ENCODE measurements at regions not wholly inside any gene's neighbourhood (a gene's known extent, or its start where the extent isn't known, plus 50 kb on each side); places are given as distances from the start of the nearest gene placed in this dataset.

DNA sequence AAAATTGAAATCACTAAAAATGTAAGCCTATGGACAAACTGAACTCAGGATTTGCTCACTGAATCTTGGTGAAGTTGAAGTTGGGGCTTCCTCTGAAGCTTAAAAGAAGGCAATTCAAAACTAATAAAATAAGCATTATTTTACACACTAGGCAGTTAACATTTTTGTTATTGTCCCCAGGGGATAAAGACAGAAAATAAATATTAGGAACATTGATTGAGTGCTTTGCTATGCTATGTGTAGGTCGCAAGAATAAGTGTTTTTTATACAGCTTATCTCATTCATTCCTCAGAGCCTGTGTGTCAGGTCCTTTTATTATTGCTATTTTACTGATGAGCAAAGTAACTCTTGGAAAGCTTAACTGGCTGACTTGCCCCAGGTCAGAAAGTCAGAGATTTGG lies 82.2 kb downstream of the ZNF608 start:
- TF ChIP-seq, protein P1, sequence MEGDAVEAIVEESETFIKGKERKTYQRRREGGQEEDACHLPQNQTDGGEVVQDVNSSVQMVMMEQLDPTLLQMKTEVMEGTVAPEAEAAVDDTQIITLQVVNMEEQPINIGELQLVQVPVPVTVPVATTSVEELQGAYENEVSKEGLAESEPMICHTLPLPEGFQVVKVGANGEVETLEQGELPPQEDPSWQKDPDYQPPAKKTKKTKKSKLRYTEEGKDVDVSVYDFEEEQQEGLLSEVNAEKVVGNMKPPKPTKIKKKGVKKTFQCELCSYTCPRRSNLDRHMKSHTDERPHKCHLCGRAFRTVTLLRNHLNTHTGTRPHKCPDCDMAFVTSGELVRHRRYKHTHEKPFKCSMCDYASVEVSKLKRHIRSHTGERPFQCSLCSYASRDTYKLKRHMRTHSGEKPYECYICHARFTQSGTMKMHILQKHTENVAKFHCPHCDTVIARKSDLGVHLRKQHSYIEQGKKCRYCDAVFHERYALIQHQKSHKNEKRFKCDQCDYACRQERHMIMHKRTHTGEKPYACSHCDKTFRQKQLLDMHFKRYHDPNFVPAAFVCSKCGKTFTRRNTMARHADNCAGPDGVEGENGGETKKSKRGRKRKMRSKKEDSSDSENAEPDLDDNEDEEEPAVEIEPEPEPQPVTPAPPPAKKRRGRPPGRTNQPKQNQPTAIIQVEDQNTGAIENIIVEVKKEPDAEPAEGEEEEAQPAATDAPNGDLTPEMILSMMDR (IDR thresholded peaks at IDR 0.05 in 4 of 5, conservative IDR thresholded peaks at IDR 0.05 in 1 of 5): no peak
- TF ChIP-seq POLR2A (IDR thresholded peaks at IDR 0.05): no peak

Measured in gastrocnemius medialis (tissue), 4 donors.